Tibial nerve (tissue), 4 donors: ENCODE measurements at regions not wholly inside any gene's neighbourhood (a gene's known extent, or its start where the extent isn't known, plus 50 kb on each side); places are given as distances from the start of the nearest gene placed in this dataset.

Experiments
- DNase-seq, 2 donors: peaks; one replicate each; pipeline ENCODE4 v3.0.0-alpha.2; 2019; ENCODE audit warnings: low spot score in 2 of 2
- H3K27ac ChIP-seq, 4 donors: fragments of 200-600 bp; sonication (generic) in 3 of 4; one replicate each; pipeline ENCODE4 v1.5.1; 2017 to 2019; ENCODE audit warnings: mild to moderate bottlenecking in 1 of 4
- H3K27me3 ChIP-seq, 2 donors: fragments of 200-600 bp; sonication (generic) in 1 of 2; one replicate each; pipeline versions ENCODE4 v1.5.1 to v1.6.0; 2017 to 2019
- H3K36me3 ChIP-seq, 3 donors: fragments of 200-600 bp; sonication (generic); one replicate each; pipeline ENCODE4 v1.5.1; 2018 to 2019
- H3K4me1 ChIP-seq, 4 donors: fragments of 200-600 bp; sonication (generic) in 3 of 4; one replicate each; pipeline ENCODE4 v1.5.1; 2017 to 2019
- H3K4me3 ChIP-seq, 4 donors: fragments of 200-600 bp; sonication (generic) in 3 of 4; one replicate each; pipeline ENCODE4 v1.5.1; 2017 to 2019; ENCODE audit warnings: mild to moderate bottlenecking in 1 of 4, moderate library complexity in 1 of 4
- H3K9me3 ChIP-seq, 4 donors: fragments of 200-600 bp; sonication (generic) in 3 of 4; one replicate each; pipeline ENCODE4 v1.5.1; 2017 to 2019
- CTCF ChIP-seq, 5 experiments: fragments of 200-600 bp in 3 of 5; fragments of 450-650 bp in 2 of 5; sonication (generic) in 3 of 5; IDR thresholded peaks; one replicate each; pipeline ENCODE4 v1.5.1; 2016 to 2019; ENCODE audit warnings: antibody characterized with exemption in 5 of 5, mild to moderate bottlenecking in 3 of 5, moderate library complexity in 2 of 5
- EP300 ChIP-seq, 2 donors: sonication (generic); formaldehyde crosslinking; IDR thresholded peaks; one replicate each; pipeline ENCODE4 v1.6.1; 2017; ENCODE audit warnings: antibody characterized with exemption in 2 of 2, mild to moderate bottlenecking in 1 of 2
- POLR2A ChIP-seq, 2 donors: fragments of 450-650 bp; IDR thresholded peaks; one replicate each; pipeline ENCODE4 v1.6.1; 2017; ENCODE audit warnings: antibody characterized with exemption in 2 of 2, mild to moderate bottlenecking in 2 of 2, moderate library complexity in 2 of 2
- WGBS, 2 donors: methylation state at CpG; one replicate each; pipeline ENCODE4 v1.1.5; 2018; 5-methylcytosine and 5-hydroxymethylcytosine counted together

GRCh38 chr1:234958706-234959657 is 169.7 kb downstream of the TOMM20 start:
- peaks cover 0 to 88% (median 57%) of the 10 kb centered on the region in 4 donors for H3K4me1 ChIP-seq
- no peaks in the 10 kb centered on the region for H3K36me3 ChIP-seq
- DNase-seq: no peak
- H3K27me3 ChIP-seq: no peaks in the 10 kb centered on the region
- no peaks in the 10 kb centered on the region for H3K9me3 ChIP-seq
- H3K4me3 ChIP-seq: no peak overlapping the region
- H3K27ac ChIP-seq: peak overlapping the region in 3 of 4 donors; percentile 33 to 70 (median 48)
- TF ChIP-seq CTCF (IDR thresholded peaks at IDR 0.05) (no peak), EP300 (IDR thresholded peaks at IDR 0.05) (no peak), POLR2A (IDR thresholded peaks at IDR 0.05) (no peak)
- 87 to 89% methylated on average over 20 to 21 of the region's 21 CpGs for WGBS, 2 donors

- Histone ChIP-seq H3K27me3 (no peaks in the 10 kb centered on the region), H3K27ac (peak overlapping the region in 3 of 4 donors; percentile 48 to 70 (median 54)), H3K4me3 (no peak overlapping the region), H3K36me3 (no peaks in the 10 kb centered on the region), H3K4me1 (peaks cover 0 to 80% (median 49%) of the 10 kb centered on the region in 4 donors), H3K9me3 (no peaks in the 10 kb centered on the region)
- WGBS, 2 donors: 73 to 83% methylated on average over 11 to 13 of the region's 13 CpGs
- TF ChIP-seq POLR2A (IDR thresholded peaks at IDR 0.05): no peak
- no peak for DNase-seq
These were observed 170.5 kb downstream of the TOMM20 start for GRCh38 chr1:234958066-234958705.

DNA sequence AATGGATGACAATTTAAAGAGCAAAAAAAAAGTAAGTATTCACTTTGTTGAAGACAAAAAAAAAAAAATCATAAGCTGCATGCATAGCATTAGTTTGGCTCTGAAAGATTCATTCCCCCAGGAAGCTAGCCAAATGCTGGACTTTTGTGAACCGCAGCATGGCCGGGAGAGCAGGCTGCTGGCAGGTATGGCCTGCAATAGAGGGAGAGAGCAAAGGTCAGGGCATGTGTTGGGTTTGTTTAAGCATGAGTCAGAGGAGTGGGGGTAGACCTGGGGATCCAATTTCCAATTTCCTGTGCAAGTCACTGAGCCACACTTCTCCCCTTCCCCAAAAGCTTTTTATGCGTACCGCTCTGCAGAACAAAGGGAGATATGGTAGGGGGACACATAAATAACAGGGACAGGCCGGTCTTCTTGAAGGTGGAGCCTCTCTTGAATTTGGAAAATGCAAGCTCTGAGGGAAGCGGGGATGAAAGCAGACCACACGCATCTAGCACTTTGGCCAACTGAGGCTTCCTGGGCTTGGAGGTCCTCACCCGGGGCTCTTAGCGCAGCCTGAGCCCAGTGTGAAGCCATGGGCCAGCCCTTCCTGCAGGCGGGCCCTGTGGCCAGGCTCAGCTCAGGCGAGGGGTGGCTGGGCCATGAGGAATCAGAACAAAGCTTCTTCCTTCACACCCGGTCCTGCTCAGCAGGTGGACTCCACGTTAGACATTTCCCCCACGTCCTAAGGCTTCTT is 171.1 kb downstream of the TOMM20 start:
- TF ChIP-seq POLR2A (IDR thresholded peaks at IDR 0.05) (no peak), CTCF (IDR thresholded peaks at IDR 0.05) (no peak), EP300 (IDR thresholded peaks at IDR 0.05) (no peak)
- H3K27me3 ChIP-seq: no peaks in the 10 kb centered on the region
- H3K27ac ChIP-seq: peak overlapping the region in 3 of 4 donors; percentile 48 to 70 (median 54)
- H3K36me3 ChIP-seq: no peaks in the 10 kb centered on the region
- no peak overlapping the region for H3K4me3 ChIP-seq
- H3K4me1 ChIP-seq: peaks cover 0 to 73% (median 43%) of the 10 kb centered on the region in 4 donors
- no peak for DNase-seq
- H3K9me3 ChIP-seq: no peaks in the 10 kb centered on the region
- WGBS, 2 donors: 69 to 74% methylated on average over 14 of the region's 14 CpGs

DNA sequence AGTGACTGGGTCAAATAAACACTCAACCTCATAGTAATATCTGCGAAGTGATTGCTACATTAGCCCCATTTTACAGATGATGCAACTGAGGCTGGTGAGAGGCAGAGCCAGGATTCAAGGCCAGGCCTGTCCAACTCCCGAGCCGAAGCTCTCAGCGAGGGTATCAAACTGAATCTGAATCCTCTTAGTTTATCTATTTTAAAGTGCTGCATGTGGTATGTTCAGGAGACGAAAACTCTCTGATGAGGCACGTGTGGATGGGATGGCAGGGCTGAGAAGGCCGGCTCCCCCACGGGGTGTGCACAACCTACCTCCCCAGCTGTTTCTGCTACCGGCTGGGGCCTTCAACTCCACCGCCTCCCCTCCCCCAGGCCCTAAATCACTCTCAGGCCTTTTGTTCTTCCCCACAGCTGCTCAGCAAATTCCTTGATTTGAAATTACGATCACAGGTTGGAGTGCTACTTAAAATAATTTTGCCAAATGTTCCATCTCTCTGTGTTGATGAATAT is 171.8 kb downstream of the TOMM20 start:
- 68 to 69% methylated on average over 11 of the region's 11 CpGs for WGBS, 2 donors
- Histone ChIP-seq H3K27me3 (no peaks in the 10 kb centered on the region), H3K4me1 (peaks cover 0 to 67% (median 36%) of the 10 kb centered on the region in 4 donors), H3K27ac (peak overlapping the region in 3 of 4 donors; percentile 15 to 68 (median 28)), H3K9me3 (no peaks in the 10 kb centered on the region), H3K4me3 (no peak overlapping the region), H3K36me3 (no peaks in the 10 kb centered on the region)
- DNase-seq: no peak
- TF ChIP-seq CTCF (IDR thresholded peaks at IDR 0.05) (no peak), EP300 (IDR thresholded peaks at IDR 0.05) (no peak), POLR2A (IDR thresholded peaks at IDR 0.05) (no peak)

DNA sequence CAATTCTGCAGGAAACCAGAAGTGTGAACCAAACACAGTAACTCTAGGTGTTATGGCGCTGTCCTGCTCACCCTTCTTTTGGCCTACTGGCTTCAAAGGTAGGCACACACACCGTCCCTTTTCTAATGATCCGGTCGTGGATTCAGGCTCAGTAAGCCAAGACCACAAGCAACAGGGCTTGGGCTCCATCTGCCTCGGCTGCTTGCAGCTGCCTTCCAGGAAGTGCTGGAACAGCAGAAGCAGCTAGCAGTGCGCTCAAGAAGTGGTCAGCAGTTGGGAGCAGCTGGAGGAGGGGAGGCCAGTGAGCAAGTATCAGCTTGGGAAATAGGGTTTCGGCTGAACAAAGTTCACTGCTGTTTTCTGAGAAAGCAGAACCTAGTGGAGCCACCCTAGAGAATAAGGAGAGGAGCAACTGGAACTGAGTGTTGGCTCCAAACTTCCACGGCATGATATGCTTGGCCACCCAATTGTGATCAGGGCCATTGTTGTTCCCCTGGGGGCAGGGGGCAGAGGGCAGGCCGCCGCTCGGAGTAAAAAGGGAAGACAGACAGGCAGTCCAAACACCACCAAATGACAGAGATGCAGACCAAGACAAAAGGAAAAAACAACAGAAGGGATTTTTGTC is 173.4 kb downstream of the TOMM20 start:
- Histone ChIP-seq H3K9me3 (no peaks in the 10 kb centered on the region), H3K4me3 (no peak overlapping the region), H3K27ac (peak overlapping the region in 3 of 4 donors; percentile 68 to 86 (median 69)), H3K36me3 (no peaks in the 10 kb centered on the region), H3K4me1 (peaks cover 0 to 52% (median 23%) of the 10 kb centered on the region in 4 donors), H3K27me3 (no peaks in the 10 kb centered on the region)
- TF ChIP-seq POLR2A (IDR thresholded peaks at IDR 0.05) (no peak), EP300 (IDR thresholded peaks at IDR 0.05) (peak in 1 of 2 donors; percentile 82), CTCF (IDR thresholded peaks at IDR 0.05) (no peak)
- no peak for DNase-seq
- 41 to 48% methylated on average over 11 of the region's 11 CpGs for WGBS, 2 donors
